IMR-90 (cell line): ENCODE measurements at regions not wholly inside any gene's neighbourhood (a gene's known extent, or its start where the extent isn't known, plus 50 kb on each side); places are given as distances from the start of the nearest gene placed in this dataset.

Experiments used
- ATAC-seq: fragments of 200-7000 bp; cut with Tn5 transposase; 2 replicates; pipeline ENCODE4 v1.9.1; 2020; ENCODE audit warnings: low read depth, mild to moderate bottlenecking, moderate library complexity
- BruUV-seq: library from RNA; stranded (reverse); fragments of 400-500 nt; replicated peaks from 2 replicates; lab custom pipeline; 2021; lab: Mats Ljungman, UMichigan
- CTCF ChIA-PET: fragments of 300-600 bp; formaldehyde crosslinking; extraction: SDS; loops from one replicate; lab custom pipeline; 2021; ENCODE audit warnings: antibody characterized with exemption; lab: Yijun Ruan, JAX
- POLR2A ChIA-PET: fragments of 300-600 bp; sonication (Branson Sonifier 250); formaldehyde crosslinking; loops from one replicate; lab custom pipeline; 2022; ENCODE audit warnings: antibody characterized with exemption; ENCODE audit not compliant: unreplicated experiment; lab: Charles Lee
- DNase-seq: peaks from one replicate; pipeline ENCODE4 v3.0.0; 2013
- H2AFZ ChIP-seq: replicated peaks from 2 replicates; pipeline ENCODE3; 2013; ENCODE audit warnings: low read length, mild to moderate bottlenecking; ENCODE audit not compliant: poor library complexity
- H2AK5ac ChIP-seq: 2 replicates; pipeline ENCODE4 v1.6.1; 2013; ENCODE audit warnings: low read depth, low read length, inconsistent platforms
- H2AK9ac ChIP-seq: replicated peaks from 2 replicates; pipeline ENCODE3; 2013; ENCODE audit warnings: mild to moderate bottlenecking, low read depth, low read length, moderate library complexity; ENCODE audit not compliant: poor library complexity
- H2BK120ac ChIP-seq: 2 replicates; pipeline ENCODE4 v1.6.1; 2013; ENCODE audit warnings: low read depth, low read length, inconsistent platforms
- H2BK15ac ChIP-seq: 3 replicates; pipeline ENCODE4 v1.6.1; 2013; ENCODE audit warnings: low read depth, low read length, inconsistent platforms
- H2BK20ac ChIP-seq: 2 replicates; pipeline ENCODE4 v1.6.1; 2013; ENCODE audit warnings: low read depth, mild to moderate bottlenecking, inconsistent platforms, low read length, moderate library complexity
- H2BK5ac ChIP-seq: 2 replicates; pipeline ENCODE4 v1.6.1; 2013; ENCODE audit warnings: mild to moderate bottlenecking, low read depth, low read length, inconsistent platforms; ENCODE audit not compliant: poor library complexity, severe bottlenecking
- H3K14ac ChIP-seq: replicated peaks from 2 replicates; pipeline ENCODE4 v1.6.1; 2013; ENCODE audit warnings: low read depth, low read length, inconsistent platforms
- H3K18ac ChIP-seq: 2 replicates; pipeline ENCODE4 v1.6.1; 2013; ENCODE audit warnings: low read depth, low read length, control low read depth
- H3K23ac ChIP-seq: 2 replicates; pipeline ENCODE4 v1.6.1; 2013; ENCODE audit warnings: low read depth, low read length, inconsistent platforms
- H3K27ac ChIP-seq: 2 replicates; pipeline ENCODE4 v1.5.1; 2013; ENCODE audit warnings: mild to moderate bottlenecking, control low read depth, low read length; ENCODE audit not compliant: insufficient read depth
- H3K27me3 ChIP-seq: 2 replicates; pipeline ENCODE4 v1.6.1; 2013; ENCODE audit warnings: low read length; ENCODE audit not compliant: control insufficient read depth, insufficient read depth
- H3K36me3 ChIP-seq: 2 replicates; pipeline ENCODE4 v1.6.1; 2013; ENCODE audit warnings: low read length, mixed read lengths; ENCODE audit not compliant: control insufficient read depth, insufficient read depth
- H3K4ac ChIP-seq: 2 replicates; pipeline ENCODE4 v1.6.1; 2013; ENCODE audit warnings: low read depth, low read length, inconsistent platforms
- H3K4me1 ChIP-seq: 2 replicates; pipeline ENCODE4 v1.6.1; 2013; ENCODE audit warnings: low read length, mixed read lengths; ENCODE audit not compliant: control insufficient read depth, insufficient read depth
- H3K4me2 ChIP-seq: 2 replicates; pipeline ENCODE4 v1.6.1; 2013; ENCODE audit warnings: low read depth, mild to moderate bottlenecking, control low read depth, low read length, moderate library complexity
- H3K4me3 ChIP-seq: 2 replicates; pipeline ENCODE4 v1.5.1; 2013; ENCODE audit warnings: low read depth, mild to moderate bottlenecking, control low read depth, low read length, moderate library complexity; ENCODE audit not compliant: insufficient read depth
- H3K56ac ChIP-seq: 2 replicates; pipeline ENCODE4 v1.6.1; 2013; ENCODE audit warnings: low read length, inconsistent platforms; ENCODE audit not compliant: insufficient read depth; ENCODE audit errors: extremely low read depth
- H3K79me1 ChIP-seq, 2 experiments: 2 replicates each; pipeline ENCODE4 v1.6.1; 2013; ENCODE audit warnings: low read length in 2 of 2, inconsistent platforms in 1 of 2, low read depth in 1 of 2
- H3K9ac ChIP-seq: 2 replicates; pipeline ENCODE4 v1.6.1; 2013; ENCODE audit warnings: low read depth, low read length, control low read depth
- H3K9me1 ChIP-seq: 2 replicates; pipeline ENCODE4 v1.6.1; 2013; ENCODE audit warnings: low read length, inconsistent platforms; ENCODE audit not compliant: insufficient read depth
- H3K9me3 ChIP-seq: 2 replicates; pipeline ENCODE4 v1.6.1; 2013; ENCODE audit warnings: low read length; ENCODE audit not compliant: control insufficient read depth, insufficient read depth
- H4K20me1 ChIP-seq: 2 replicates; pipeline ENCODE4 v1.6.1; 2013; ENCODE audit warnings: low read length, inconsistent platforms; ENCODE audit not compliant: insufficient read depth
- H4K5ac ChIP-seq: 2 replicates; pipeline ENCODE4 v1.6.1; 2013; ENCODE audit warnings: mild to moderate bottlenecking, low read depth, low read length, control low read depth
- H4K8ac ChIP-seq, 2 experiments: 2 replicates each; pipeline ENCODE4 v1.6.1; 2013; ENCODE audit warnings: low read depth in 2 of 2, low read length in 2 of 2, control low read depth in 1 of 2, inconsistent platforms in 1 of 2
- H4K91ac ChIP-seq: 2 replicates; pipeline ENCODE4 v1.6.1; 2013; ENCODE audit warnings: low read depth, low read length, inconsistent platforms; ENCODE audit not compliant: insufficient read depth
- BHLHE40 ChIP-seq: fragments of 150-350 bp; IDR thresholded peaks from 2 replicates; pipeline ENCODE4 v1.6.1; 2016; ENCODE audit warnings: mild to moderate bottlenecking, low read depth, low read length
- CEBPB ChIP-seq: IDR thresholded peaks from 2 replicates; pipeline ENCODE4 v1.6.1; 2012; ENCODE audit warnings: low read depth, low read length, improper control_type of control experiment
- CHD1 ChIP-seq: IDR thresholded peaks from 2 replicates; pipeline ENCODE4 v1.6.1; 2012; ENCODE audit warnings: low read depth, low read length, improper control_type of control experiment
- ELK1 ChIP-seq: fragments of 150-350 bp; IDR thresholded peaks from 2 replicates; pipeline ENCODE4 v1.6.1; 2016; ENCODE audit warnings: low read depth, mild to moderate bottlenecking, low read length, moderate library complexity, borderline replicate concordance
- FOS ChIP-seq: fragments of 150-350 bp; IDR thresholded peaks from 2 replicates; pipeline ENCODE4 v1.6.1; 2016; ENCODE audit warnings: low read depth, low read length
- MAFK ChIP-seq: IDR thresholded peaks from 2 replicates; pipeline ENCODE4 v1.6.1; 2012; ENCODE audit warnings: low read depth, low read length, improper control_type of control experiment
- MAZ ChIP-seq: IDR thresholded peaks from 2 replicates; pipeline ENCODE4 v1.6.1; 2012; ENCODE audit warnings: low read depth, mild to moderate bottlenecking, low read length, improper control_type of control experiment, moderate library complexity, borderline replicate concordance
- MXI1 ChIP-seq: IDR thresholded peaks from 2 replicates; pipeline ENCODE4 v1.6.1; 2012; ENCODE audit warnings: low read depth, mild to moderate bottlenecking, low read length, moderate library complexity, borderline replicate concordance
- NFE2L2 ChIP-seq: fragments of 150-350 bp; IDR thresholded peaks from 2 replicates; pipeline ENCODE4 v1.6.1; 2016; ENCODE audit warnings: low read depth, mild to moderate bottlenecking, low read length
- POLR2A ChIP-seq: IDR thresholded peaks from 2 replicates; pipeline ENCODE4 v1.6.1; 2012; ENCODE audit warnings: mild to moderate bottlenecking, low read depth, low read length
- RAD21 ChIP-seq: IDR thresholded peaks from 2 replicates; pipeline ENCODE4 v1.6.1; 2012; ENCODE audit warnings: low read length, improper control_type of control experiment
- RCOR1 ChIP-seq: IDR thresholded peaks from 2 replicates; pipeline ENCODE4 v1.6.1; 2012; ENCODE audit warnings: mild to moderate bottlenecking, low read length, improper control_type of control experiment; ENCODE audit not compliant: insufficient replicate concordance
- RFX5 ChIP-seq: IDR thresholded peaks from 2 replicates; pipeline ENCODE4 v1.8.0; 2012; ENCODE audit warnings: low read depth, mild to moderate bottlenecking, low read length, moderate library complexity
- SMC3 ChIP-seq: fragments of 150-350 bp; IDR thresholded peaks from 2 replicates; pipeline ENCODE4 v1.6.1; 2016; ENCODE audit warnings: low read depth, mild to moderate bottlenecking, antibody characterized with exemption, low read length, moderate library complexity
- USF2 ChIP-seq: fragments of 150-350 bp; IDR thresholded peaks from 2 replicates; pipeline ENCODE4 v1.6.1; 2017; ENCODE audit warnings: mild to moderate bottlenecking, antibody characterized with exemption, low read length, low read depth
- WGBS, 2 experiments: methylation state at CpG; one replicate each; pipeline versions ENCODE4 v1.1.5 to v1.1.7; 2013; ENCODE audit warnings: missing lambda C conversion rate in 2 of 2; ENCODE audit not compliant: insufficient read length in 1 of 2; ENCODE audit errors: extremely low coverage in 2 of 2; 5-methylcytosine and 5-hydroxymethylcytosine counted together
- dilution Hi-C: fragments of 300-500 bp; cut with HindIII; formaldehyde crosslinking; loops from one replicate; pipeline ENCODE4 v1.14.3; 2018; ENCODE audit warnings: low sequenced_read_pairs; ENCODE audit not compliant: unreplicated experiment
- in situ Hi-C: fragments of 300-500 bp; cut with MboI; formaldehyde crosslinking; loops from 3 replicates; pipeline ENCODE4 v1.14.3; 2019; ENCODE audit warnings: low sequenced_read_pairs, inconsistent platforms, mixed read lengths
- intact Hi-C: fragments of 100-400 bp; cut with micrococcal nuclease; formaldehyde crosslinking; loops from 2 replicates; pipeline ENCODE4 v1.10.0; 2022
- TF ChIP-seq, protein P1 (sequence below): conservative IDR thresholded peaks from 2 replicates; pipeline ENCODE4 v1.5.1; 2012; ENCODE audit warnings: mild to moderate bottlenecking, low read depth, low read length, improper control_type of control experiment

- no peak overlapping the region for H2BK15ac ChIP-seq
- H3K36me3 ChIP-seq, result no peaks in the 10 kb centered on the region
- no peaks in the 10 kb centered on the region for H3K4me1 ChIP-seq
- H3K27ac ChIP-seq, result no peak overlapping the region
- H3K14ac ChIP-seq, result no peak overlapping the region
- H3K4me3 ChIP-seq, result no peak overlapping the region
- H3K9me1 ChIP-seq, result no peaks in the 10 kb centered on the region
- in situ Hi-C loops, result no loop called here
- no peak overlapping the region for H3K56ac ChIP-seq
- no TSS peak for BruUV-seq
- no peak overlapping the region for H2AK5ac ChIP-seq
- H2AK9ac ChIP-seq, result no peak overlapping the region
- H4K5ac ChIP-seq, result no peak overlapping the region
- no peak overlapping the region for H3K23ac ChIP-seq
- no peak overlapping the region for H4K8ac ChIP-seq
- no peaks in the 10 kb centered on the region for H3K79me1 ChIP-seq
- WGBS, 2 experiments, result no CpG with 5 or more reads among the region's 2 CpGs
- no peak overlapping the region for H3K4ac ChIP-seq
- H2BK120ac ChIP-seq, result no peak overlapping the region
- no peaks in the 10 kb centered on the region for H3K9me3 ChIP-seq
- dilution Hi-C loops, result no loop called here
- H3K9ac ChIP-seq, result no peak overlapping the region
- H2BK5ac ChIP-seq, result no peak overlapping the region
- ChIA-PET CTCF (interaction anchor here (1.0 kb wide), 1 partner anchor 24 kb away, joined by 3 read pairs; no protein-coding TSS in a partner anchor), POLR2A (no interaction called here)
- intact Hi-C loops, result no loop called here
- H3K27me3 ChIP-seq, result no peaks in the 10 kb centered on the region
- H4K91ac ChIP-seq, result no peak overlapping the region
- ATAC-seq, result no peak
- H4K20me1 ChIP-seq, result no peaks in the 10 kb centered on the region
- no peak overlapping the region for H3K18ac ChIP-seq
- no peak for TF ChIP-seq POLR2A
- TF ChIP-seq, protein P1, sequence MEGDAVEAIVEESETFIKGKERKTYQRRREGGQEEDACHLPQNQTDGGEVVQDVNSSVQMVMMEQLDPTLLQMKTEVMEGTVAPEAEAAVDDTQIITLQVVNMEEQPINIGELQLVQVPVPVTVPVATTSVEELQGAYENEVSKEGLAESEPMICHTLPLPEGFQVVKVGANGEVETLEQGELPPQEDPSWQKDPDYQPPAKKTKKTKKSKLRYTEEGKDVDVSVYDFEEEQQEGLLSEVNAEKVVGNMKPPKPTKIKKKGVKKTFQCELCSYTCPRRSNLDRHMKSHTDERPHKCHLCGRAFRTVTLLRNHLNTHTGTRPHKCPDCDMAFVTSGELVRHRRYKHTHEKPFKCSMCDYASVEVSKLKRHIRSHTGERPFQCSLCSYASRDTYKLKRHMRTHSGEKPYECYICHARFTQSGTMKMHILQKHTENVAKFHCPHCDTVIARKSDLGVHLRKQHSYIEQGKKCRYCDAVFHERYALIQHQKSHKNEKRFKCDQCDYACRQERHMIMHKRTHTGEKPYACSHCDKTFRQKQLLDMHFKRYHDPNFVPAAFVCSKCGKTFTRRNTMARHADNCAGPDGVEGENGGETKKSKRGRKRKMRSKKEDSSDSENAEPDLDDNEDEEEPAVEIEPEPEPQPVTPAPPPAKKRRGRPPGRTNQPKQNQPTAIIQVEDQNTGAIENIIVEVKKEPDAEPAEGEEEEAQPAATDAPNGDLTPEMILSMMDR, result no peak
- TF ChIP-seq ELK1, result no peak
- no peak for TF ChIP-seq CEBPB
- TF ChIP-seq MXI1, result no peak
- TF ChIP-seq SMC3, result no peak
- no peak for TF ChIP-seq CHD1
- TF ChIP-seq FOS, result no peak
- no peak for TF ChIP-seq USF2
- TF ChIP-seq BHLHE40, result no peak
- no peak for TF ChIP-seq MAFK
- TF ChIP-seq NFE2L2, result no peak
- TF ChIP-seq RCOR1, result no peak
- no peak for TF ChIP-seq MAZ
- no peak for TF ChIP-seq RFX5
- TF ChIP-seq RAD21, result no peak
- no peak for DNase-seq
- H3K4me2 ChIP-seq, result no peak overlapping the region
- no peak overlapping the region for H2AFZ ChIP-seq
- no peak overlapping the region for H2BK20ac ChIP-seq
Observed at GRCh38 chr15:91670108-91670507, 183.4 kb upstream of the SLCO3A1 start.
